ENCODE measurements at regions not wholly inside any gene's neighbourhood (a gene's known extent, or its start where the extent isn't known, plus 50 kb on each side); places are given as distances from the start of the nearest gene placed in this dataset.

GRCh38 chr6:138631566-138631965 lies 132.3 kb upstream of the NHSL1 start:
- H4K20me1 ChIP-seq (ENCODE audit: insufficient read depth, low read depth, low read length): no peaks in the 10 kb centered on the region
- no peaks in the 10 kb centered on the region for H3K27me3 ChIP-seq (ENCODE audit: low read length)
- no peak overlapping the region for H3K4me2 ChIP-seq (ENCODE audit: low read depth, low read length, poor library complexity, severe bottlenecking)
- H3K9me2 ChIP-seq (replicated peaks; ENCODE audit: insufficient read depth, low read length): no peaks in the 10 kb centered on the region
- no peaks in the 10 kb centered on the region for H3K9me3 ChIP-seq (ENCODE audit: low read length)
- no peaks in the 10 kb centered on the region for H3K79me2 ChIP-seq (ENCODE audit: low read length)
- no peaks in the 10 kb centered on the region for H3K36me3 ChIP-seq (ENCODE audit: insufficient read depth, low read length)
- no peak overlapping the region for H3K9ac ChIP-seq (ENCODE audit: low read length)
- no peak overlapping the region for H2AFZ ChIP-seq (ENCODE audit: low read length)
- no peak overlapping the region for H3K4me3 ChIP-seq (ENCODE audit: low read length)
- no peaks in the 10 kb centered on the region for H3K4me1 ChIP-seq (ENCODE audit: low read length)
- no peak for DNase-seq
- no peak overlapping the region for H3K27ac ChIP-seq (ENCODE audit: low read length)

- Histone ChIP-seq H3K4me2 (ENCODE audit: low read depth, low read length, poor library complexity, severe bottlenecking) (no peak overlapping the region), H3K27ac (ENCODE audit: low read length) (no peak overlapping the region), H3K4me1 (ENCODE audit: low read length) (no peaks in the 10 kb centered on the region), H3K36me3 (ENCODE audit: insufficient read depth, low read length) (no peaks in the 10 kb centered on the region), H3K9ac (ENCODE audit: low read length) (no peak overlapping the region), H3K9me2 (replicated peaks; ENCODE audit: insufficient read depth, low read length) (no peaks in the 10 kb centered on the region), H3K4me3 (ENCODE audit: low read length) (no peak overlapping the region), H2AFZ (ENCODE audit: low read length) (no peak overlapping the region), H3K27me3 (ENCODE audit: low read length) (no peaks in the 10 kb centered on the region), H3K9me3 (ENCODE audit: low read length) (no peaks in the 10 kb centered on the region), H3K79me2 (ENCODE audit: low read length) (no peaks in the 10 kb centered on the region), H4K20me1 (ENCODE audit: insufficient read depth, low read depth, low read length) (no peaks in the 10 kb centered on the region)
- no peak for DNase-seq
Measured at GRCh38 chr6:138637822-138638221, 135.7 kb upstream of the CCDC28A start.

- Histone ChIP-seq H3K9me3 (ENCODE audit: low read length) (no peaks in the 10 kb centered on the region), H3K4me3 (ENCODE audit: low read length) (no peak overlapping the region), H3K27me3 (ENCODE audit: low read length) (no peaks in the 10 kb centered on the region), H3K4me2 (ENCODE audit: low read depth, low read length, poor library complexity, severe bottlenecking) (no peak overlapping the region), H3K27ac (ENCODE audit: low read length) (no peak overlapping the region), H3K9me2 (replicated peaks; ENCODE audit: insufficient read depth, low read length) (no peaks in the 10 kb centered on the region), H3K36me3 (ENCODE audit: insufficient read depth, low read length) (no peaks in the 10 kb centered on the region), H3K79me2 (ENCODE audit: low read length) (no peaks in the 10 kb centered on the region), H4K20me1 (ENCODE audit: insufficient read depth, low read depth, low read length) (no peaks in the 10 kb centered on the region), H3K4me1 (ENCODE audit: low read length) (no peaks in the 10 kb centered on the region), H2AFZ (ENCODE audit: low read length) (no peak overlapping the region), H3K9ac (ENCODE audit: low read length) (no peak overlapping the region)
- no peak for DNase-seq
Measured at GRCh38 chr6:138638604-138639003, 135.0 kb upstream of the CCDC28A start.

GRCh38 chr6:138640028-138640427 lies 133.5 kb upstream of the CCDC28A start:
- Histone ChIP-seq H3K36me3 (ENCODE audit: insufficient read depth, low read length) (no peaks in the 10 kb centered on the region), H2AFZ (ENCODE audit: low read length) (no peak overlapping the region), H4K20me1 (ENCODE audit: insufficient read depth, low read depth, low read length) (no peaks in the 10 kb centered on the region), H3K9ac (ENCODE audit: low read length) (no peak overlapping the region), H3K4me2 (ENCODE audit: low read depth, low read length, poor library complexity, severe bottlenecking) (no peak overlapping the region), H3K4me3 (ENCODE audit: low read length) (no peak overlapping the region), H3K9me2 (replicated peaks; ENCODE audit: insufficient read depth, low read length) (no peaks in the 10 kb centered on the region), H3K4me1 (ENCODE audit: low read length) (no peaks in the 10 kb centered on the region), H3K9me3 (ENCODE audit: low read length) (no peaks in the 10 kb centered on the region), H3K27ac (ENCODE audit: low read length) (no peak overlapping the region), H3K27me3 (ENCODE audit: low read length) (no peaks in the 10 kb centered on the region), H3K79me2 (ENCODE audit: low read length) (no peaks in the 10 kb centered on the region)
- no peak for DNase-seq

GRCh38 chr6:138643210-138643609 lies 130.4 kb upstream of the CCDC28A start:
- Histone ChIP-seq H3K9ac (ENCODE audit: low read length) (no peak overlapping the region), H3K27me3 (ENCODE audit: low read length) (no peaks in the 10 kb centered on the region), H3K9me2 (replicated peaks; ENCODE audit: insufficient read depth, low read length) (no peaks in the 10 kb centered on the region), H3K9me3 (ENCODE audit: low read length) (no peaks in the 10 kb centered on the region), H3K79me2 (ENCODE audit: low read length) (no peaks in the 10 kb centered on the region), H4K20me1 (ENCODE audit: insufficient read depth, low read depth, low read length) (no peaks in the 10 kb centered on the region), H3K4me3 (ENCODE audit: low read length) (no peak overlapping the region), H3K36me3 (ENCODE audit: insufficient read depth, low read length) (no peaks in the 10 kb centered on the region), H3K27ac (ENCODE audit: low read length) (no peak overlapping the region), H3K4me1 (ENCODE audit: low read length) (no peaks in the 10 kb centered on the region), H3K4me2 (ENCODE audit: low read depth, low read length, poor library complexity, severe bottlenecking) (no peak overlapping the region), H2AFZ (ENCODE audit: low read length) (no peak overlapping the region)
- DNase-seq: no peak

- H3K27me3 ChIP-seq (ENCODE audit: low read length): no peaks in the 10 kb centered on the region
- no peak for DNase-seq
- no peaks in the 10 kb centered on the region for H3K36me3 ChIP-seq (ENCODE audit: insufficient read depth, low read length)
- no peak overlapping the region for H3K4me2 ChIP-seq (ENCODE audit: low read depth, low read length, poor library complexity, severe bottlenecking)
- no peaks in the 10 kb centered on the region for H4K20me1 ChIP-seq (ENCODE audit: insufficient read depth, low read depth, low read length)
- H3K27ac ChIP-seq (ENCODE audit: low read length): no peak overlapping the region
- H3K4me1 ChIP-seq (ENCODE audit: low read length): no peaks in the 10 kb centered on the region
- no peaks in the 10 kb centered on the region for H3K9me3 ChIP-seq (ENCODE audit: low read length)
- H3K4me3 ChIP-seq (ENCODE audit: low read length): no peak overlapping the region
- H3K9me2 ChIP-seq (replicated peaks; ENCODE audit: insufficient read depth, low read length): no peaks in the 10 kb centered on the region
- H3K9ac ChIP-seq (ENCODE audit: low read length): no peak overlapping the region
- H2AFZ ChIP-seq (ENCODE audit: low read length): no peak overlapping the region
- no peaks in the 10 kb centered on the region for H3K79me2 ChIP-seq (ENCODE audit: low read length)
Measured at GRCh38 chr6:138645976-138646640, 127.5 kb upstream of the CCDC28A start.

GRCh38 chr6:138647006-138647405 lies 126.6 kb upstream of the CCDC28A start:
- H3K79me2 ChIP-seq (ENCODE audit: low read length): no peaks in the 10 kb centered on the region
- DNase-seq: no peak
- H3K9me3 ChIP-seq (ENCODE audit: low read length): no peaks in the 10 kb centered on the region
- no peaks in the 10 kb centered on the region for H3K27me3 ChIP-seq (ENCODE audit: low read length)
- no peaks in the 10 kb centered on the region for H3K4me1 ChIP-seq (ENCODE audit: low read length)
- no peak overlapping the region for H3K4me2 ChIP-seq (ENCODE audit: low read depth, low read length, poor library complexity, severe bottlenecking)
- no peaks in the 10 kb centered on the region for H4K20me1 ChIP-seq (ENCODE audit: insufficient read depth, low read depth, low read length)
- no peak overlapping the region for H3K27ac ChIP-seq (ENCODE audit: low read length)
- no peak overlapping the region for H3K4me3 ChIP-seq (ENCODE audit: low read length)
- no peaks in the 10 kb centered on the region for H3K36me3 ChIP-seq (ENCODE audit: insufficient read depth, low read length)
- no peak overlapping the region for H3K9ac ChIP-seq (ENCODE audit: low read length)
- no peak overlapping the region for H2AFZ ChIP-seq (ENCODE audit: low read length)
- no peaks in the 10 kb centered on the region for H3K9me2 ChIP-seq (replicated peaks; ENCODE audit: insufficient read depth, low read length)

GRCh38 chr6:138648127-138648526 lies 125.4 kb upstream of the CCDC28A start:
- Histone ChIP-seq H3K4me2 (ENCODE audit: low read depth, low read length, poor library complexity, severe bottlenecking) (no peak overlapping the region), H3K9ac (ENCODE audit: low read length) (no peak overlapping the region), H3K9me2 (replicated peaks; ENCODE audit: insufficient read depth, low read length) (no peaks in the 10 kb centered on the region), H3K27ac (ENCODE audit: low read length) (no peak overlapping the region), H3K79me2 (ENCODE audit: low read length) (no peaks in the 10 kb centered on the region), H3K36me3 (ENCODE audit: insufficient read depth, low read length) (no peaks in the 10 kb centered on the region), H3K4me3 (ENCODE audit: low read length) (no peak overlapping the region), H3K27me3 (ENCODE audit: low read length) (no peaks in the 10 kb centered on the region), H4K20me1 (ENCODE audit: insufficient read depth, low read depth, low read length) (no peaks in the 10 kb centered on the region), H2AFZ (ENCODE audit: low read length) (no peak overlapping the region), H3K9me3 (ENCODE audit: low read length) (no peaks in the 10 kb centered on the region), H3K4me1 (ENCODE audit: low read length) (no peaks in the 10 kb centered on the region)
- no peak for DNase-seq

- Histone ChIP-seq H3K27me3 (ENCODE audit: low read length) (no peaks in the 10 kb centered on the region), H3K4me1 (ENCODE audit: low read length) (no peaks in the 10 kb centered on the region), H3K9ac (ENCODE audit: low read length) (no peak overlapping the region), H3K4me2 (ENCODE audit: low read depth, low read length, poor library complexity, severe bottlenecking) (no peak overlapping the region), H3K27ac (ENCODE audit: low read length) (no peak overlapping the region), H3K79me2 (ENCODE audit: low read length) (no peaks in the 10 kb centered on the region), H3K4me3 (ENCODE audit: low read length) (no peak overlapping the region), H3K9me2 (replicated peaks; ENCODE audit: insufficient read depth, low read length) (no peaks in the 10 kb centered on the region), H2AFZ (ENCODE audit: low read length) (no peak overlapping the region), H4K20me1 (ENCODE audit: insufficient read depth, low read depth, low read length) (no peaks in the 10 kb centered on the region), H3K36me3 (ENCODE audit: insufficient read depth, low read length) (no peaks in the 10 kb centered on the region), H3K9me3 (ENCODE audit: low read length) (no peaks in the 10 kb centered on the region)
- no peak for DNase-seq
Measured at GRCh38 chr6:138651491-138651890, 122.1 kb upstream of the CCDC28A start.
